H9 (cell line): ENCODE measurements at regions not wholly inside any gene's neighbourhood (a gene's known extent, or its start where the extent isn't known, plus 50 kb on each side); places are given as distances from the start of the nearest gene placed in this dataset.

Experiments used
- DNase-seq: peaks from one replicate; pipeline ENCODE4 v3.0.0-alpha.2; 2017
- H2AFZ ChIP-seq: one replicate; pipeline ENCODE4 v1.6.1; 2013; ENCODE audit warnings: mild to moderate bottlenecking, low read length, control low read depth, moderate library complexity
- H2AK5ac ChIP-seq: 2 replicates; pipeline ENCODE4 v1.6.1; 2013; ENCODE audit warnings: low read length, control low read depth, mixed read lengths; ENCODE audit not compliant: insufficient read length
- H2BK120ac ChIP-seq: one replicate; pipeline ENCODE4 v1.6.1; 2013; ENCODE audit warnings: low read depth, mild to moderate bottlenecking, low read length, control low read depth, inconsistent platforms; ENCODE audit not compliant: poor library complexity, severe bottlenecking
- H2BK12ac ChIP-seq: 2 replicates; pipeline ENCODE4 v1.6.1; 2013; ENCODE audit warnings: low read length, control low read depth, mixed read lengths, low read depth; ENCODE audit not compliant: insufficient read length
- H2BK15ac ChIP-seq: 2 replicates; pipeline ENCODE4 v1.6.1; 2013; ENCODE audit warnings: low read depth, low read length, control low read depth
- H2BK20ac ChIP-seq: one replicate; pipeline ENCODE4 v1.6.1; 2013; ENCODE audit warnings: low read depth, mild to moderate bottlenecking, low read length, control low read depth, inconsistent platforms; ENCODE audit not compliant: poor library complexity, severe bottlenecking
- H2BK5ac ChIP-seq: 2 replicates; pipeline ENCODE4 v1.6.1; 2013; ENCODE audit warnings: low read length, control low read depth, mixed read lengths; ENCODE audit not compliant: insufficient read length
- H3K14ac ChIP-seq: 2 replicates; pipeline ENCODE4 v1.6.1; 2013; ENCODE audit warnings: low read length, control low read depth; ENCODE audit not compliant: insufficient read depth
- H3K18ac ChIP-seq: 2 replicates; pipeline ENCODE4 v1.6.1; 2013; ENCODE audit warnings: low read depth, mild to moderate bottlenecking, mixed read lengths, low read length, control low read depth; ENCODE audit not compliant: insufficient read length
- H3K23ac ChIP-seq: 2 replicates; pipeline ENCODE4 v1.6.1; 2013; ENCODE audit warnings: low read length, control low read depth, mixed read lengths, low read depth; ENCODE audit not compliant: insufficient read length
- H3K23me2 ChIP-seq: 2 replicates; pipeline ENCODE4 v1.6.1; 2013; ENCODE audit warnings: low read depth, mild to moderate bottlenecking, mixed read lengths, low read length, control low read depth; ENCODE audit not compliant: insufficient read length, poor library complexity, severe bottlenecking
- H3K27ac ChIP-seq: 2 replicates; pipeline ENCODE4 v1.5.1; 2013; ENCODE audit warnings: low read length, control low read depth, mixed read lengths, low read depth; ENCODE audit not compliant: insufficient read length
- H3K27me3 ChIP-seq: 2 replicates; pipeline ENCODE4 v1.6.1; 2013; ENCODE audit warnings: low read length, control low read depth, inconsistent platforms; ENCODE audit not compliant: insufficient read depth
- H3K4ac ChIP-seq: 2 replicates; pipeline ENCODE4 v1.6.1; 2013; ENCODE audit warnings: low read depth, mild to moderate bottlenecking, control low read depth, inconsistent platforms, low read length, moderate library complexity
- H3K4me1 ChIP-seq: 2 replicates; pipeline ENCODE4 v1.6.1; 2013; ENCODE audit warnings: low read length, control low read depth, inconsistent platforms; ENCODE audit not compliant: insufficient read depth
- H3K4me2 ChIP-seq: 2 replicates; pipeline ENCODE4 v1.6.1; 2013; ENCODE audit warnings: low read length, control low read depth, mixed read lengths; ENCODE audit not compliant: insufficient read length, insufficient read depth
- H3K56ac ChIP-seq: 2 replicates; pipeline ENCODE4 v1.6.1; 2013; ENCODE audit warnings: low read depth, mild to moderate bottlenecking, mixed read lengths, low read length, control low read depth; ENCODE audit not compliant: insufficient read length
- H3K79me1 ChIP-seq: 2 replicates; pipeline ENCODE4 v1.6.1; 2013; ENCODE audit warnings: low read depth, mild to moderate bottlenecking, moderate library complexity, low read length, control low read depth, inconsistent platforms; ENCODE audit not compliant: insufficient read depth, poor library complexity, severe bottlenecking
- H3K79me2 ChIP-seq: 2 replicates; pipeline ENCODE4 v1.6.1; 2013; ENCODE audit warnings: low read length, control low read depth, inconsistent platforms; ENCODE audit not compliant: insufficient read depth
- H3K9ac ChIP-seq: 2 replicates; pipeline ENCODE4 v1.6.1; 2013; ENCODE audit warnings: low read length, control low read depth, mixed read lengths; ENCODE audit not compliant: insufficient read length; ENCODE audit errors: extremely low read depth
- H3K9me3 ChIP-seq: one replicate; pipeline ENCODE4 v1.6.1; 2013; ENCODE audit warnings: low read depth, low read length, inconsistent platforms; ENCODE audit not compliant: control insufficient read depth
- H3T11ph ChIP-seq: one replicate; pipeline ENCODE4 v1.6.1; 2013; ENCODE audit warnings: mild to moderate bottlenecking, low read length, control low read depth, inconsistent platforms
- H4K20me1 ChIP-seq: one replicate; pipeline ENCODE4 v1.6.1; 2013; ENCODE audit not compliant: control insufficient read depth, insufficient read length, insufficient read depth
- H4K5ac ChIP-seq: 2 replicates; pipeline ENCODE4 v1.6.1; 2013; ENCODE audit warnings: low read depth, mild to moderate bottlenecking, mixed read lengths, low read length, control low read depth; ENCODE audit not compliant: insufficient read length
- H4K8ac ChIP-seq: replicated peaks from 2 replicates; pipeline ENCODE4 v1.6.1; 2013; ENCODE audit warnings: low read length, control low read depth, mixed read lengths, low read depth; ENCODE audit not compliant: insufficient read length
- H4K91ac ChIP-seq: 2 replicates; pipeline ENCODE4 v1.6.1; 2013; ENCODE audit warnings: low read depth, mild to moderate bottlenecking, moderate library complexity, mixed read lengths, low read length, control low read depth; ENCODE audit not compliant: insufficient read length
- H3K27ac Mint-ChIP-seq, 3 experiments: 2 replicates in 2 of 3; 3 replicates in 1 of 3; pipeline ENCODE4 v1.8.0; 2020 to 2021; ENCODE audit warnings: mixed read lengths in 3 of 3, mild to moderate bottlenecking in 1 of 3, moderate library complexity in 1 of 3
- H3K27me3 Mint-ChIP-seq: 2 replicates; pipeline ENCODE4 v1.8.0; 2021; ENCODE audit warnings: low read depth, mild to moderate bottlenecking, moderate library complexity, mixed read lengths
- H3K36me3 Mint-ChIP-seq, 3 experiments: 2 replicates in 2 of 3; 3 replicates in 1 of 3; pipeline ENCODE4 v1.8.0; 2020 to 2021; ENCODE audit warnings: low read depth in 3 of 3, mixed read lengths in 3 of 3; ENCODE audit not compliant: insufficient read depth in 1 of 3
- H3K4me1 Mint-ChIP-seq, 2 experiments: 2 replicates each; pipeline ENCODE4 v1.8.0; 2020; ENCODE audit warnings: mixed read lengths in 2 of 2
- H3K4me3 Mint-ChIP-seq, 2 experiments: 2 replicates in 1 of 2; 3 replicates in 1 of 2; pipeline ENCODE4 v1.8.0; 2020 to 2021; ENCODE audit warnings: mild to moderate bottlenecking in 2 of 2, mixed read lengths in 2 of 2, moderate library complexity in 1 of 2
- H3K9me3 Mint-ChIP-seq, 2 experiments: 2 replicates in 1 of 2; 3 replicates in 1 of 2; pipeline ENCODE4 v1.8.0; 2020; ENCODE audit warnings: mild to moderate bottlenecking in 2 of 2, mixed read lengths in 2 of 2, moderate library complexity in 1 of 2
- CTCF ChIP-seq: fragments of 200-600 bp; sonication (generic); conservative IDR thresholded peaks from 3 replicates; pipeline ENCODE4 v1.8.0; 2021; ENCODE audit warnings: antibody characterized with exemption, mild to moderate bottlenecking
- WGBS: extraction: QIAGEN DNeasy Blood & Tissue Kit; methylation state at CpG from one replicate; pipeline ENCODE4 v1.1.7; 2013; ENCODE audit warnings: missing lambda C conversion rate, low lambda C conversion rate, mixed read lengths; ENCODE audit not compliant: insufficient read length; ENCODE audit errors: extremely low coverage; 5-methylcytosine and 5-hydroxymethylcytosine counted together

GRCh38 chr16:54403580-54403979 lies 117.0 kb upstream of the IRX3 start:
- H2BK15ac ChIP-seq = no peak overlapping the region
- no peak overlapping the region for H3K23ac ChIP-seq
- peaks cover 2% of the 10 kb centered on the region; the same call in 1 of the 2 replicates for H3K27me3 ChIP-seq
- H3K79me1 ChIP-seq = no peaks in the 10 kb centered on the region
- no peaks in the 10 kb centered on the region for H3K23me2 ChIP-seq
- TF ChIP-seq CTCF = no peak
- H2BK20ac ChIP-seq = no peak overlapping the region
- no peaks in the 10 kb centered on the region for H3K79me2 ChIP-seq
- no peak overlapping the region for H2BK5ac ChIP-seq
- Mint-ChIP-seq H3K9me3 (peaks cover 0 to 3% of the 10 kb centered on the region in 2 experiments; a peak in 2 of 5 replicates), H3K36me3 (no peaks in the 10 kb centered on the region), H3K4me3 (no peak overlapping the region), H3K4me1 (peaks cover 2 to 3% of the 10 kb centered on the region in 2 experiments; a peak in 1 of 4 replicates), H3K27ac (no peak overlapping the region; a peak in 1 of 7 replicates), H3K27me3 (no peaks in the 10 kb centered on the region; the same call in 1 of the 2 replicates)
- no peak overlapping the region for H3K18ac ChIP-seq
- WGBS = no CpG with 5 or more reads among the region's 2 CpGs
- H2BK12ac ChIP-seq = no peak overlapping the region
- no peak overlapping the region for H2BK120ac ChIP-seq
- H4K5ac ChIP-seq = no peak overlapping the region
- H3K4ac ChIP-seq = no peak overlapping the region
- H2AFZ ChIP-seq = no peak overlapping the region
- H4K20me1 ChIP-seq = no peaks in the 10 kb centered on the region
- no peak overlapping the region for H3K56ac ChIP-seq
- H3K27ac ChIP-seq = no peak overlapping the region
- H3K9ac ChIP-seq = no peak overlapping the region
- H2AK5ac ChIP-seq = no peak overlapping the region
- no peaks in the 10 kb centered on the region for H3K4me1 ChIP-seq
- H3K14ac ChIP-seq = no peak overlapping the region
- H3T11ph ChIP-seq = no peak overlapping the region
- no peak for DNase-seq
- H4K8ac ChIP-seq = no peak overlapping the region
- H3K9me3 ChIP-seq = no peaks in the 10 kb centered on the region
- H3K4me2 ChIP-seq = no peak overlapping the region
- no peak overlapping the region for H4K91ac ChIP-seq
